ENCODE measurements at regions not wholly inside any gene's neighbourhood (a gene's known extent, or its start where the extent isn't known, plus 50 kb on each side); places are given as distances from the start of the nearest gene placed in this dataset.
A peak's percentile ranks its signal among the peaks of the same experiment; 100 is the strongest.
"Not testable (repeated sequence)": the region's sequence is repeated elsewhere in the genome, so short reads cannot be mapped to it uniquely, and the experiment has no call there.

DNA sequence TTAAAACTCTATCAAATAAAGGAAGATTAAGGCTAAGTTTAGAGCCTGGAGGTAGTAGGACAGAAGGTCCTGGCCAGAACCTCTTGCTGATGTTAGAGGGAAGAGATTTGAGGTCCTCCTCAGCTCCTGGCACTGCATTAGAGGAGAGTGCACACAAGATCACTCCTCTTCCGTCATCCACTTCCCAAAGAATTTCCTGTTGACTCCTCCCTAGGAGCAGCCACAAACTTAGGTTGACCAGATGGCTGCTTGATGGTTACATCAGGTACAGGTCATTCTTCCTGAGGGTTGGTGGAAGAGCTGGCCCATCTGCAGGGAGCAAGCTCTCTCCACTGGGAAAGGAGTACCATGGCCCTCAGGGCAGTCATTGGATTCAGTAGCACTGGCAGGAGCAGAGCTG, 93.9 kb upstream of the IL33 start:
- no peaks in the 10 kb centered on the region for H3K9me3 Mint-ChIP-seq
- ATAC-seq (replicated peaks), result no peak
- H3K36me3 Mint-ChIP-seq, result no peaks in the 10 kb centered on the region

GRCh38 chr9:6114424-6114823, 99.0 kb upstream of the RANBP6 start:
- no peak for ATAC-seq (replicated peaks)
- no peak for DNase-seq
- H3K36me3 Mint-ChIP-seq, result peaks cover 0 to 2% of the 10 kb centered on the region in 2 donors
- H3K27me3 Mint-ChIP-seq, result peaks cover 5 to 12% of the 10 kb centered on the region in 2 donors
- H3K27ac Mint-ChIP-seq, result no peak overlapping the region
- H3K9me3 Mint-ChIP-seq, result peaks cover 0 to 2% of the 10 kb centered on the region in 2 donors
- no peaks in the 10 kb centered on the region for H3K4me1 Mint-ChIP-seq
- no peak overlapping the region for H3K4me3 Mint-ChIP-seq

More for the DNA sequence above, 93.9 kb upstream of the IL33 start:
- no peak overlapping the region for H3K4me3 Mint-ChIP-seq
- H3K27ac Mint-ChIP-seq, result no peak overlapping the region
- H3K27me3 Mint-ChIP-seq, result peaks cover 14% of the 10 kb centered on the region in 2 donors
- no peak for DNase-seq
- H3K4me1 Mint-ChIP-seq, result no peaks in the 10 kb centered on the region

DNA sequence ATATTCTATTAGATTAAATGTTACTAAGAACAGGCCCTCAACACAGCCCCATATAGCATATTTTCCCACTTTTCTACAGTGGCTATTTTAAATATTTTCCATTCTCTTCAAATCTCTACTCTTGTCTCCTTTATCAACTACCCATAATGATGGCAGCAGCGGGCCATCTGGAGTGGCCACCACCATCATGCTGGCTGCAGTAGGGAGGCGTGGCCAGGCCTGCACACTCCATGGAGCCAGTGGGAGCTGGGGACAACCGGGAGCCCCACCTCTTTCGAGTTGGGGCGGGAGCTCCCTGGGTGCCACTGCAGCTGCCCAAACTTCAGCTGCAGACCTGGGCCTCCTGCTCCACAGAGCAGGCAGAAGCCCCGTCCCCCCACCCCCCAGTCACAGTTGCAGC, 98.4 kb upstream of the RANBP6 start:
- no peak for ATAC-seq (replicated peaks)
- Mint-ChIP-seq H3K36me3 (peaks cover 0 to 2% of the 10 kb centered on the region in 2 donors), H3K27ac (no peak overlapping the region), H3K4me3 (no peak overlapping the region), H3K27me3 (peaks cover 5 to 12% of the 10 kb centered on the region in 2 donors), H3K9me3 (peaks cover 0 to 2% of the 10 kb centered on the region in 2 donors), H3K4me1 (no peaks in the 10 kb centered on the region)
- no peak for DNase-seq

DNA sequence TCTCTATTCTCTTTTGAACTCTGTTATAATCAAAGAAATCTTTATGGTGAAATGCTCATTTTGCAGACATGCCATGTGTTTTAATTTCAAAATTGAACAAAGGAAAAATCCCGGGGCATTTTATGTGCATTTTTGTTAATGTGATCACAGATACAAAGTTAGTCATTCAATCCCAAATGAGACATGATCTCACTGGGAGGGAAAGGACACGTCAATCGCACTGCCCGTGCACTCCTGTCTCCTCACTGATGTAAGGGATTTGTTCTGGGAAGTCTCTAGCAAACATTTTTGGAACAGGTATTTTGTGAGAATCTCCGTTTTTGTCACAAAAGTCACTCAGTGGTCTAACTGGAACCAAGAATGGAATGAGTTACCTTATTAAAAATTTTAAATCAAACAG, 97.9 kb upstream of the RANBP6 start:
- Mint-ChIP-seq H3K4me1 (no peaks in the 10 kb centered on the region), H3K36me3 (peaks cover 0 to 2% of the 10 kb centered on the region in 2 donors), H3K9me3 (peaks cover 0 to 2% of the 10 kb centered on the region in 2 donors), H3K4me3 (no peak overlapping the region), H3K27me3 (peaks cover 5 to 9% of the 10 kb centered on the region in 2 donors), H3K27ac (no peak overlapping the region)
- DNase-seq, result no peak
- ATAC-seq (replicated peaks), result no peak

DNA sequence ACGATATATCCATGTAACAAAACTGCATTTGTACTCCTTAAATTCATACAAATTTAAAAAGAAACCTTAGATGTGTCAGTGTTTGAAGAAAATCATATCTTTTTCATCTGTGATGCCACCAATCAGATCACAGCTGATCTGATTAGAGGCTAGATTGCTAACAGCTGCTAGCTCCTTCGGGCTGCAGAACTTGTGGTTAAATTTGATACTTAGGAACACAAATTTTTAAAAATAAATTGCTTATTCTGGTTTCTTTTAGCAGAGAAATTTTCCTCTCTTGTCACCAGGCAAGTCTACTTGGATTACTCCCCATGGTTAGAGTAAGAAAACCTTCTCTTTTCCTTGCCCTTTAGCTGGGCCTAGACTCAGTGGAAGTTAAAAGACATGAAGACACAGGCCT, 94.6 kb upstream of the RANBP6 start:
- Mint-ChIP-seq H3K36me3 (no peaks in the 10 kb centered on the region), H3K4me1 (no peaks in the 10 kb centered on the region), H3K27ac (no peak overlapping the region), H3K4me3 (no peak overlapping the region), H3K9me3 (no peaks in the 10 kb centered on the region), H3K27me3 (peaks cover 0 to under 1% of the 10 kb centered on the region in 2 donors)
- DNase-seq (no peak), ATAC-seq (replicated peaks) (no peak)

DNA sequence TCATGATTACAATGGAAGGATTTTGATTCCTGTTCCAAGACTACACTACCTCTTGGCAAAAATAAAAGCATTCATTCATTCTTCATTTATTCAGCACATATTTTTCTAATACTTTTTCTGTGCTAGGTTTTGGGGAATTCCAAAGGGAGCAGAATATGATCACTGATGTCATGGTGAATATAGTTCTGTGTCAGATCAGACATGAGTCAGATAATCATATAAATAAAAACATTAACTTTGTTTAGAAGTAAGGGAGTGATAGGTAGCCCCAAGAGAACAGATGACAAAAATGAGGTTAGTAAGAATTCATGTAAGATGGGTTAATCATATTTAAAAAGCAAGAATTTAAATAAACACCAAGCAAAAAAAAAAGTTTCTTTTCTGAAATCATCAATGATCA, 94.1 kb upstream of the RANBP6 start:
- no peak for ATAC-seq (replicated peaks)
- no peaks in the 10 kb centered on the region for H3K36me3 Mint-ChIP-seq

DNA sequence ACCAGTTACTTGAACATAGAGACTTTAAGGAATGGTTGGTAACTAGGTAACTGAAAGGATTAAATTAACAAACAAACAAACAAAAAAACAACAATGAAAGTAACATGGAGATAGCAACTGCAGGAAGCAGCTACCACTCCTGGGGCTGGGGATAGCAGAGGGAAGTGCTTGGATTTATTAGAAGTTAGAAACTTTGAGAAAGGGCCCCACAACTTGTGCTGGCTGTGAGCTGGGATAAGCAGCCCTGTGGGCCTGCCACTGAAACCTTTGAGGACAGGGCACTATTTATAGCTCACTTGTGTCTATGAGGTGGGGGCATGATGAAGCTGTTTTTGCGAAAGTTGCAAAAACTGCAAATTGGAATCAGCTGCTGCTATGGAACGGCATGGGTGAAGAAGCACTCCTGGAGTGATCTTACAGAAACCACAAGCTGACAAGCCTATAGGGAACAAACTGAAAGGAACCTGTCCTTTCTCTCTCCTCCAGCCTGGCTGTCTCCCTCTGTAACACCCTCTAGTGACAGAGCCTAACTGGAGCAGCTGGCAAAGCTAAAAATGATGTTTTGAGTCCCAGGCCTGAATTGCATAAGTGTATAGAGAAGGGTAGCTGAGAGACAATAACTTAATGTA, 91.4 kb upstream of the RANBP6 start:
- Mint-ChIP-seq H3K4me1 (no peaks in the 10 kb centered on the region), H3K4me3 (no peak overlapping the region), H3K36me3 (no peaks in the 10 kb centered on the region), H3K27ac (peak overlapping the region; percentile 31), H3K9me3 (no peaks in the 10 kb centered on the region), H3K27me3 (no peaks in the 10 kb centered on the region)
- ATAC-seq (replicated peaks) (peak; percentile 39 to 43), DNase-seq (no peak)

More for the DNA sequence above, 94.1 kb upstream of the RANBP6 start:
- no peak for DNase-seq
- no peak overlapping the region for H3K4me3 Mint-ChIP-seq
- no peaks in the 10 kb centered on the region for H3K4me1 Mint-ChIP-seq
- no peaks in the 10 kb centered on the region for H3K9me3 Mint-ChIP-seq
- no peaks in the 10 kb centered on the region for H3K27me3 Mint-ChIP-seq
- H3K27ac Mint-ChIP-seq, result no peak overlapping the region

DNA sequence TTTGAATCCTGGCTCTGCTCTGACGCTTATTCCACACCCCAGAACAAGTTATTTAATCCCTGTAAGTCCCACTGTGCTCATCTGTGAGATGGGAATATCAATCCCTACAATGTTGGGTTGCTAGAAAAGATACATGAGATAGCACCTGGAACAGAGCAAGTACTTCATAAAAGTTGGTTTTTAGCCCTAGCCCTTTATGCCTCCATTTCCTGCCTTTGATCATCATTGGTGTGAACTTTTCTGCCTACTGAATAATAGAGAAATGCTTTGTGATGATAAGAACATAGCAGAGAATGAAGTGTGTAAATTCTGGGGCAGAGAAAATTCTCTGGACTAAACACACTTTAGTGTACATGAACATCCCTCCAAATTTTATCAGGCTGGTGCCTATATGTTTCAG, 90.3 kb upstream of the RANBP6 start:
- Mint-ChIP-seq H3K4me1 (no peaks in the 10 kb centered on the region), H3K9me3 (no peaks in the 10 kb centered on the region), H3K36me3 (no peaks in the 10 kb centered on the region), H3K4me3 (no peak overlapping the region), H3K27me3 (peaks cover 0 to under 1% of the 10 kb centered on the region in 2 donors), H3K27ac (no peak overlapping the region)
- ATAC-seq (replicated peaks) (no peak), DNase-seq (no peak)

DNA sequence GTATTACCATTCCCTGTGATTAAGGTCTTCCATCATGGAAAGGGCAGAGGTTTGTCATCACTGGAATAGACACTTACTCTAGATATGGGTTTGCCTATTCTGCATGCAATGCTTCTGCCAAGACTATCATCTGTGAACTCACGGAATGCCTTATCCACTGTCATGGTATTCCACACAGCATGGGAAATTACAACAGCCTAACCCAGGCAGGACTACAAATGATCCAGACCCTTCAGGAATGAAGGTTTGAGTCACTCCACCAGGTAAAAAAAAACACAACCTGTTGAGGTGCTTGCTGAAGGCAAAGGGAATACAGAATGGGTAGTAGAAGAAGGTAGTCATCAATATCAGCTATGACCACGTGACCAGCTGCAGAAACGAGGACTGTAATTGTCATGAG, 89.0 kb upstream of the RANBP6 start:
- H3K4me3 Mint-ChIP-seq; H3K36me3 Mint-ChIP-seq; H3K27ac Mint-ChIP-seq; ATAC-seq (replicated peaks); DNase-seq; H3K9me3 Mint-ChIP-seq; H3K4me1 Mint-ChIP-seq: not testable (repeated sequence)
- peaks cover 0 to 14% of the 10 kb centered on the region in 2 donors for H3K27me3 Mint-ChIP-seq

GRCh38 chr9:6103911-6104310, 88.5 kb upstream of the RANBP6 start:
- H3K4me1 Mint-ChIP-seq; H3K36me3 Mint-ChIP-seq; H3K9me3 Mint-ChIP-seq; H3K4me3 Mint-ChIP-seq; H3K27ac Mint-ChIP-seq; ATAC-seq (replicated peaks); DNase-seq: not testable (repeated sequence)
- H3K27me3 Mint-ChIP-seq, result peaks cover 0 to 14% of the 10 kb centered on the region in 2 donors

DNA sequence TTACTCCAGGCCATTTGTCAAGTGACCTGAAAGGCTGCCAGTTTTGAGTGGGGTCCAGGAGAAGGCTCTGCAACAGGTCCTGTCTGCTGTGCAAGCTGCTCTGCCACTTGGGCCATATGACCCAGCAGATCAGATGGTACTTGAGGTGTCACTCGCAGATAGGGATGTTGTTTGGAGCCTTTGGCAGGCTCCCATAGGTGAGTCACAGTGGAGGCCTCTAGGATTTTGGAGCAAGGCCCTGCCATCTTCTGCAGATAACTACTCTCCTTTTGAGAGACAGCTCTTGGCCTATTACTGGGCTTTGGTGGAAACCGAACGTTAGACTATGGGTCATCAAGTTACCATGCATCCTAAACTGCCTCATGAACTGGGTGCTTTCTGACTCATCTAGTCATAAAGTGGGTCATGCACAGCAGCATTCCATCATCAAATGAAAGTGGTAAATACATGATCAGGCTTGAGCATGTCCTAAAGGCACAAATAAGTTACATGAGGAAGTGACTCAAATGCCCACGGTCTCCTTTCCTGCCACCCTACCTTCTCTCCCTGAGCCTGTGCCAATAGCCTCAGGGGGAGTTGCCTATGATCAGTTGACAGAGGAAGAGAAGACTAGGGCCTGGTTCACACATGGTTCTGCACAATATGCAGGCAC, 87.0 kb upstream of the RANBP6 start:
- H3K36me3 Mint-ChIP-seq; ATAC-seq (replicated peaks); H3K4me1 Mint-ChIP-seq; DNase-seq; H3K27ac Mint-ChIP-seq; H3K4me3 Mint-ChIP-seq; H3K9me3 Mint-ChIP-seq: not testable (repeated sequence)
- H3K27me3 Mint-ChIP-seq, result peaks cover 0 to 15% of the 10 kb centered on the region in 2 donors

GRCh38 chr9:6101725-6102124, 86.3 kb upstream of the RANBP6 start:
- H3K36me3 Mint-ChIP-seq; DNase-seq; H3K27ac Mint-ChIP-seq; H3K4me1 Mint-ChIP-seq; H3K4me3 Mint-ChIP-seq; H3K9me3 Mint-ChIP-seq; ATAC-seq (replicated peaks): not testable (repeated sequence)
- H3K27me3 Mint-ChIP-seq, result peaks cover 0 to 18% of the 10 kb centered on the region in 2 donors

DNA sequence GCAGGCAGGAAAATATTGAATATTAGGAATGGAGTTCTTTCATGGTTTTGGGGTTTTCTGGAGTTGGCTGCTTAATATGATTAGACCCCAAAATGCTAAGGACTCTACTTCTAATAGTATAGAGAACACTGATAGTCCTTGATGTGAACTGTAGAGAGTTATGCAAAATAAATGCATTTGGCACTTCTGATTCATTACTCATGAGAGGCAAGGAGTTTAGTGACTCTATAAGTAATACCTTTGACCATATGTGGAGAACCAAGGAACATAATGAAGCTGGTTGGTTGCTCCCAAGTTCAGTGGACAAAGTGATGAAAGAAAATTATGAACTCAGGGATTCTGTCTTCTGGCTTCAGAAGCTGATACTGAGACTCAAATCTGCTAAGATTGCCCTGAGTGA, 83.9 kb upstream of the RANBP6 start:
- H3K36me3 Mint-ChIP-seq; DNase-seq; H3K27ac Mint-ChIP-seq; H3K4me3 Mint-ChIP-seq; H3K9me3 Mint-ChIP-seq; H3K4me1 Mint-ChIP-seq; ATAC-seq (replicated peaks): not testable (repeated sequence)
- peaks cover 0 to 24% of the 10 kb centered on the region in 2 donors for H3K27me3 Mint-ChIP-seq

DNA sequence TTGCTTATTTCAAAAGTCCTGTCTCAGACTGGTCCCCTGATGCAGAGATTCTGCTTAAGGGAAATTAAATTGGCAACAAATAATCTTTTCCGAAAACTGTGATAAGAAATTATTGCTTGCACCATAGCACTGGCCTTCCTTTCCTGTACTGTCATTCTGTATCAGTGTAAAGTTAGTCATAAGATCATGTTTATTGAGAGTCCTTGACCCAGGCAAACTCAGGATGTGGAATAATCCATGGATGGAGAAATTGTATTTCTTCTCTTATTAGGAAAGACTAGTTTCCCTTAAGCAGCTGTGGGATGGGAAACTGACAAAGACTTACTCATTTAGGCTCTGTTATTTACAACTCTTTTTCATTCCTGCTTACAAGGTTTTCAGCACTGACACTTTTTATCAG, 83.0 kb upstream of the RANBP6 start:
- H3K4me3 Mint-ChIP-seq, result no peak overlapping the region
- no peaks in the 10 kb centered on the region for H3K36me3 Mint-ChIP-seq
- H3K9me3 Mint-ChIP-seq, result no peaks in the 10 kb centered on the region
- peaks cover 0 to 25% of the 10 kb centered on the region in 2 donors for H3K27me3 Mint-ChIP-seq
- H3K4me1 Mint-ChIP-seq, result no peaks in the 10 kb centered on the region
- no peak overlapping the region for H3K27ac Mint-ChIP-seq
- DNase-seq, result no peak
- ATAC-seq (replicated peaks), result no peak

GRCh38 chr9:6096821-6097220, 81.4 kb upstream of the RANBP6 start:
- DNase-seq (no peak), ATAC-seq (replicated peaks) (peak in 1 of 2 donors; percentile 33)
- Mint-ChIP-seq H3K4me3 (no peak overlapping the region), H3K27ac (no peak overlapping the region), H3K36me3 (no peaks in the 10 kb centered on the region), H3K4me1 (no peaks in the 10 kb centered on the region), H3K27me3 (peaks cover 0 to 25% of the 10 kb centered on the region in 2 donors), H3K9me3 (no peaks in the 10 kb centered on the region)

Data from stimulated activated naive B cell treated with anti-CD40 and anti-IgM and Interleukin-4, amounts not matched to agents 10 μg/mL and 1 μg/mL and 100 μg/mL, for 72 hours (primary cell).